CD4-positive, alpha-beta T cell treated with Interleukin-12 subunit alpha and Interleukin-12 subunit beta, for 1 hour (primary cell): ENCODE measurements at regions not wholly inside any gene's neighbourhood (a gene's known extent, or its start where the extent isn't known, plus 50 kb on each side); places are given as distances from the start of the nearest gene placed in this dataset.
"Not testable (repeated sequence)": the region's sequence is repeated elsewhere in the genome, so short reads cannot be mapped to it uniquely, and the experiment has no call there.

Experiments
- DNase-seq: peaks from one replicate; pipeline ENCODE4 v3.0.0-alpha.2; 2020

DNA sequence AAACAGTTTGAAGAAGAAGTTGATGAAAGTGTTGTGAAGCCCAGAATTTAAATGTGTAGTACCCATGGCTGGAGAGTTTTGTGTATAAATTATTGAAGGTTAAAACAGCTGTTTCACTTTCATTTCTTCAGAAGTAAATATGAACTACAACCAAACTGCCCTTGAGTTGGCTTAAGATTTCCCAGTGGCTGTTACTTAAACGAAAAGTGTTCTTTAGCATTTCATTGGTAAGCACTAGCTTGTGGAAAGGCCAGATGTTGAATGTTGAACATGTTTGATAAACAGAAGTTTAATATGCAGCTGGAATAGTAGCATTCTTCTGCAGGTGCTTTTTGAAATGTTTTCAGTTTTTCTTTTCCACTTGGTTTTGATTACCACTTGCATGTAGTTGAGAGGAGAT is 83.2 kb upstream of the TNRC6B start:
- DNase-seq, result peak; percentile 21

DNA sequence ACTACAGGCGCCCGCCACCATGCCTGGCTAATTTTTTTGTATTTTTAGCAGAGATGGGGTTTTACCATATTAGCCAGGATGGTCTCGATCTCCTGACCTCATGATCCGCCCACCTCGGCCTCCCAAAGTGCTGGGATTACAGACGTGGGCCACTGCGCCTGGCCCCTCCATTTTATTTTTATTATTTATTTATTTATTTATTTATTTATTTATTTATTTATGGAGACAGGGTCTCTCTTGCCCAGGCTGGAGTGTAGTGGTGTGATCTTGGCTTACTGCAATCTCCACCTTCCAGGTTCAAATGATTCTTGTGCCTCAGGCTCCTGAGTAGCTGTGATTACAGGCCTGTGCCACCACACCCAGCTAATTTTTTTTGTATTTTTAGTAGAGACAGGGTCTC is 77.8 kb upstream of the TNRC6B start:
- DNase-seq, result not testable (repeated sequence)

DNA sequence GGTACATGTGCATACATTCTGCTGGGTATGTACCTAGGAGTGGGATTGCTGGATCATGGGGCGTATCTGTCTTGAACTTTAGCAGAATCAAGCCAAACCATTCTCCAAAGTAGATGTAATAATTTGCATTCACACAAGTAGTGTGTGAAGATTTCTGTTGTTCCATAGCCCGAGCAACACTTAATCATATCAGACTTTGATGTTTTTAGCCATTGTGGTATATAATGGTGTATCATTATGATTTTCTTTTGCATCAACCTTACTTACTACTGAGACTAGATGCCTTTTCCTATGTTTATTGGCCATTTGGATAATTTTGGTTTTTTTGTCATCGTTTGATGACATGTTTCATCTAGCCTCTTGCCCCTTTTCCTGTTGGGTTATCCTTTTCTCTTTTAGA is 72.0 kb upstream of the TNRC6B start:
- no peak for DNase-seq

DNA sequence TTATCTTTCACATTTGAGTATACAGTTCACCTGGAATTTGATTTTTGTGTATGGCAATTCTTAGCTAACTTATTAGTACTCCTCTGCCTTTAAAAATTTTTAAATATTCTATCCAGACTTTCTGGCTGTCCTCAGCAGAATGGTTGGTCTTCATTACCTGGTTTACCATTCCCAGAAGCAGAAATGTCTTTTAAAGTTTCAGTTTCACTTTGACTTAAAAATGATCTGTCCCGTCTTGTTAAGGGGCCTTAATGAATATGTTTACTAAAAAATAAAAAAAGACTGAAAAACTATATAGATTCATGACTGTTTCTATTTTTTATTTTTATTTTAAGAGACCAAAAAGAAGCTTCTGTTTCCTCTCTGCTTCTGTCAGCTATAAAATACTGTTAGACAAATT is 70.5 kb upstream of the TNRC6B start:
- no peak for DNase-seq

DNA sequence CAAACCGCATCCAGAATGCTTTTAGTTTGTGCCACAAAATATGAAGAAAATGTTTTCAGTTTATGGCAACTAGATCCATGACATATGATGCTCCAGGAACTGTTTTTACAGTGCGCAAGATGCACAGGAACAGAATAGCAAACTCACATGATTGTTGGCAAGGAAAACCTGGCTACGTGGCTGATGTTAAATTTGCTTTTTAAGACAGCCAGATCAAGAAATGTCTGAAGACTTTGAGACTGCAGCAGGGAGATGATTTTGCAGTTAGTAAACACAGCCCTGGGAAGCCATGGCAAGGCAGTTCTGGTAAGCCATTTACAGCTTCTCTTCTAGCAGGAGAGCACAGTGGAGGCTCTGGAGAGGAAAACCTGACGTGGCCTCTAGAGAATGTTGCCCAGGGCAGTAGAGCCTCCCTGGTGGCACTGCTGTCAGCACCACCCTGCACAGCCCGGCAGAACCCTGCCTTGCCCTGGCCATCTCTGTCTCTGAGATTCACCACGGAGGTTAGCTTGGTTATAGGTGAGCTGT is 69.8 kb upstream of the TNRC6B start:
- DNase-seq, result no peak

DNA sequence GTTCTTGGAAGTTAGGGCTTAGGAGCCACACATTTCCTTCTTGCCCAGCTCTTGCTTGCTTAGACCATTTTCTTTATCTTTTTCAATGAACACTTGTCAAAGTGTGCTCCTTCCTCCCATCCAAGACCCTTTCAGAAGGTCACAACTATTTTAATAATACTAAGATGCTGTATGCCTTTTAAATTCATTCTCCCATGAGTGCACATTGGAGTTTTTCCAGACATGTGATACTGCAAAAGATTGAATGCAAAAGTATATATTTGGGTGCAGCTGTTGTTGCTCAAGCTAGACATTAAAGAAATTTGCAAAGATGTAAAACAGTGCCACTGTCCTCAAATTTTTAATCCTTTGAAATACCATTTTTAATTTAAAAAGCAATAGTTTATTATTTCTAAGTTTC is 69.3 kb upstream of the TNRC6B start:
- DNase-seq, result no peak

DNA sequence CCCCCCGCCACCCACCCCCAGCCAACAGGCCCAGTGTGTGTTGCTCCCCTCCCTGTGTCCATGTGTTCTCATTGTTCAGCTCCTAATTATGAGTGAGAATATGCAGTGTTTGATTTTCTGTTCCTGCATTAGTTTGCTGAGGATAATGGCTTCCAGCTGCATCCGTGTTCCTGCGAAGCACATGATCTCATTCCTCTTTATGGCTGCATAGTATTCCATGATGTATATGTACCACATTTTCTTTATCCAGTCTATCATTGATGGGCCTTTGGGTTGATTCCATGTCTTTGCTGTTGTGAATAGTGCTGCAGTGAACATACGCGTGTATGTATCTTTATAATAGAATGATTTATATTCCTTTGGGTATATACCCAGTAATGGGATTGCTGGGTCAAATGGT is 68.8 kb upstream of the TNRC6B start:
- DNase-seq, result not testable (repeated sequence)

DNA sequence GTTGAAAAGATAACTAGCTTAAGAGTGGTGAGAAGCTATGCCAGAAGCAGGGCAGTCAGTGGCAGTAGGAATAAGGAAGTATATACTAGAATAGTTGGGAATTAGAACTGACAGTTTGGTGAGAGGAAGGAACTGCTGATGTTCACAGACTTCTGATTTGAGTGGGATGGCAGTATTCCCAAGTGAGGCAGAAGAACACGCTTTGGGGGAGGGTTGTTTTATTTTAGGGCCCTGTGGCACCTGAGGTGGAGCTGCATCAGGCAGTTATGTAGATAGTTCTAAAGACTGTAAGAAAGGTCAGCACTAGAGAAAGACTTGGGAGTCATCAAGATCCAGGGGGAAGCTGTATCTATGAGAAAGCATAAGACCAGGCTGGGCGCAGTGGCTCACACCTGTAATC is 66.3 kb upstream of the TNRC6B start:
- no peak for DNase-seq

DNA sequence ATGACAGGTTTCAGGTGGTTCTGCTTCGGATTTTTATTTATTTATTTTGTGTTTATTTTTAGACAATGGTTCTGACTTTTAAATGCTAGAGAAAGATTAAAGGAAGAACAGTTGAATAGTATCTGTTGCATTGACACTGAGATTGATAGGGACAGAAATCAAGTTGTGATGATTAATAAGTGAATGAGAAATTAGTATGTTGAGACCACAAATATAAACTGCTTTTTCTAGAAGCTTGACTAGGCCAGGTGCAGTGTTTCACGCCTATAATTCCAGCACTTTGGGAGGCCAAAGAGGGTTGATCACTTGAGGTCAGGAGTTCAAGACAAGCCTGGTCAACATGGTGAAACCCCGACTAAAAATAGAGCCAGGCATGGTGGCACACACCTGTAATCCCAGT is 65.1 kb upstream of the TNRC6B start:
- DNase-seq, result no peak

DNA sequence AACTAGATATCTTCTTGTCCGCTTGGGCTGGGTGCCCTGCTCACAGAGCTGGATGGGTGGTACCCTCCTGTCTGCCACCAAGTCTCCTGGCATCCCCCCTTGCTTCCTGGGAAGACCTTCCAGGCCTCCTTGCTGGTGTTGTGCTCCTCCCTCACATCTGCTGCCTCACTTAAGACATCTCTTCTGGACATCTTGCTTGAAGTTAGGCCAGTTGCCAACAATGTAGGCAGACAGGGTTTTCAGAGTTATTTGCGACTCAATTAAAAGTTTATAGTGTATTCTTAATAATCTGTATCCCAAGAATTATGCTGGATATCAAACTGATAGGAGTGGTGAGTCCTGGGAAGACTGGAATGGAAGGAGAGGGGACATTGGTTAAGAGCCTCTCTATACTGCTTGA is 64.0 kb upstream of the TNRC6B start:
- DNase-seq, result no peak

DNA sequence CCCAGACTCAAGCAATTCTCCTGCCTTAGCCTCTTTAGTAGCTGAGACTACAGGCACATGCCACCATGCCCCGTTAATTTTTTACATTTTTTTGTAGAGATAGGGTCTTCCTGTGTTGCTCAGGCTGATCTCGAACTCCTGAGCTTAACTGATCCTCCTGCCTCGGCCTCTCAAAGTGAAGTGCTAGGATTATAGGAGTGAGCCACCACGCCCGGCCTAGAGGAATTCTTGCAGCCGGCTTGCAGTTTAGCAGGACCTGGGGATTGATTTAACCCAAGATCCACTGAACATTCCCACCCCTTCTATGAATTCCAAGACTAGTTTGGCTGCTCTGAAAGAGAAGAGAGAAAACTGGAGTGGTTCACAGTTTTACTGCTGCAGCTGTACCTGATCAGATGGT is 63.3 kb upstream of the TNRC6B start:
- DNase-seq, result no peak

DNA sequence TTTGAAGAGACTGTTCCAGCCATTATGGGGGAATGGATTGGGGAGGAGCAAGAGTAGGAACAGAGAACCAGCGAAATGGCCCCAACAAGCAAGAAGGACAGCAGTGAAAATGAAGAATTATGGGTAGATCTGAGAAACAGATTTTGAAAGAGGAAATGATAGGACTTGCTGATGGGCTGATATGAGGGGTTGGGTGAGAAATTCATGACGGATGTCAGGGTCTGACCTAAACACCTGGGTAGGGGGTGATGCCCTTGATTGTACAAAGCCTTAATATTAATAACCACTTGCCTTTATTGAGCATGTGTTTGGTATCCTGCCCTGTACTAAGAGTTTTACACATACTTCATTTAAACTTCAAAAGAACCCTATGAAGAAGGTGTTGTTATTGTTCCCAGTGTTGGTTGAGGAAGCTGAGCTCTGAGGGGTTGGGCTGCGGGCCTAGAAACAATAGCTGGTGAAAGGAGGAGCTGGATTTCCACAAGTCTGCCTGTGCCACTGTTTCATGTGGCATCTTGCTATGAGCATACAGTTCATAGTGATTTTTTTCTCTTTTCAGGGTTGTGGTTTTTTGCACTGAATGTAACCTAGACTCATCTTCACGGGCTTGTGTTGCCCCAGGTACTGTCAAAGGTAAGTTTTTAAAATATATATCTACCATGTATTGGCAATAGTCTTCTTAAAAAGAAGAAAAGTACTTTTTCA is 61.1 kb upstream of the TNRC6B start:
- peak; percentile 66 for DNase-seq

DNA sequence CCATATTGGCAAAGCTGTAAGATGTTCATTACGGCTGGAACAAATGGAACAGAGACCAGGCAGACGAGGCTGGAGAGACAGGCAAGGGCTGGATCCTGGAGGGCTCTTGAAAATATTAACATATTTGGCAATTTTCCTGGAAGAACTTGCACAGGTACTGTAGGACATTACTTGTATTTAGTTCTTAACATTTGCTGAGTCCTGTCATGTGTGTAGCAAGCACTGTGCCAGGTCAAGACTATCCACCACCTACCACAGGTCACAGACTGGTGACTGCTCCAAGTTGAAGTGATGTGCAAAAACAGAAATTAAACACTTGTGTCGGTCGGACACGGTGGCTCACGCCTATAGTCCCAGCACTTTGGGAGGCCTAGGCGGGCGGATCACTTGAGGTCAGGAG is 58.7 kb upstream of the TNRC6B start:
- no peak for DNase-seq

DNA sequence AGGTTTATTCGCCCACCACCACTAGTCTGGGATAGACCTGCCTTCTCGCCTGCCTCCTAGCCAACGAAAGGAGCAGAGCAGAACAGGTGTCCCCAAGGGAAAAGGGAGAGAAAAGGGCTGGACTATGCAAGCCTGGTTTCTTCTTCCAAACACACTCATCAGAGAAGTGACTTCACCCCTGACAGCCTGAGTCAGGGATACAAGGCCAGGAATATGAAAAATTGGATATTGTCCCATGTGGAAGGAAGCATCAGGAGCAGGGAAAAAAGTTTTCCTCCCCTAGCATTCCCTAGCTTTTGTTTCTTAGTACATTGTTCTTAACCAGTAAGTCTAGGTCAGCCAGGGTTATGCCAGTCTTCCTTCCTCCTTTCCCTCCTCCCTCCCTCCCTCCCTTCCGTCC is 56.9 kb upstream of the TNRC6B start:
- DNase-seq, result no peak

DNA sequence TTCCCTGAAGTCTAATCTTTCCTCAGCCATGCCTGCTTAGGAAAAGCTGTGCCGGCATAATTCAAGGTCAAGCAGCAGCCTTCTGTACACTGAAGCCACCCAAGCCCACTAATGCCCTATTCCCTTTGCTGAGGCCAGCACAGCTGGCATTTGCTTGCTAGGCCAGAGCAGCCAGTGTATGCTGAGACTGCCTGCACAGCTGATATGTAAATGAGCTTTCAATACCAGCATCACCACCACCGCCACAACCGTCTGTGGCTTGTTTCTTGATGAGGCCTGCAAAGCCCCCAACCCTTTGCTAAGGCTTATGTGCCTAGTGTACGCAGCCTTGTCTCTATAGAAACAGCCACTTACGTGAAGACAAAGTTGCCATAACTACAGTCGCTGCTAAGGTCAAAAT is 56.3 kb upstream of the TNRC6B start:
- DNase-seq, result no peak

DNA sequence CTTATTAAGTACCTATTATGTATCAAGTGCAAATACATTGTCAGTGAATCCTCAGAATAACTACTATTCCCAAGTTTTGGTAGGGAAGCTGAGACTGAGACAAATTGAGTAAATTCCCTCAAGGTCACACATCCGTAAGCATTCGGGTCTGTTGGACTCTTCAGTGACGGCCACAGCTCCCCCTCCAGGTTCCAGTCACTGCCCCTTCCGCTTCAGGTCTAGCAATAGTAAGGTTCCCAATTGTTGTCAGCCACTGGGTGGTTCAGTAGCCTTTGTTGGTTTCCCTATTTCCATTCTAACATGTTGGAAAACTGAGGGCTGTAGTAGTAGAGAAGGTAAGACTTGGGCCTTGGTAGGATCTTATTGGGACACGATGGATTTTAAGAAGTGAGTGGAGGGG is 54.9 kb upstream of the TNRC6B start:
- no peak for DNase-seq

DNA sequence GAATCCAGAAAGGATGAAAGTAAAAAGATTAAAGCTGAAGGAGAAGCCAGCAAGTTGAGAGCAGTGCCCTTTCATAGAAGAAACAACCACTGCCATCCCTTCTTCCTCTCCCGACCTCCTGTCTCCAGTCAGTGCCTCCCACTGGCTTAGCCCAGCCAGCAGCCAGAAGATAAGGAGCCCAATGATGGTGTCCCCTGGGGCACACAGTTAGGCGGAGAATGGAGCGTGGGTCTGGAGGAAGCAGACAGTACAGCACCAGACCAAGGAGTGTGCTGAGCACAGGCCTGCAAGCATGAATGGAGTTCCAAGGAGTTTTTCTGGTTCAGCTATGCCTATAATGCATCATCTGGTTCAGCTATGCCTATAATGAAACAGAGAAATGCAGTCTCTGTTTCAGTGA is 54.3 kb upstream of the TNRC6B start:
- no peak for DNase-seq
